ENCODE measurements at regions not wholly inside any gene's neighbourhood (a gene's known extent, or its start where the extent isn't known, plus 50 kb on each side); places are given as distances from the start of the nearest gene placed in this dataset.

DNA sequence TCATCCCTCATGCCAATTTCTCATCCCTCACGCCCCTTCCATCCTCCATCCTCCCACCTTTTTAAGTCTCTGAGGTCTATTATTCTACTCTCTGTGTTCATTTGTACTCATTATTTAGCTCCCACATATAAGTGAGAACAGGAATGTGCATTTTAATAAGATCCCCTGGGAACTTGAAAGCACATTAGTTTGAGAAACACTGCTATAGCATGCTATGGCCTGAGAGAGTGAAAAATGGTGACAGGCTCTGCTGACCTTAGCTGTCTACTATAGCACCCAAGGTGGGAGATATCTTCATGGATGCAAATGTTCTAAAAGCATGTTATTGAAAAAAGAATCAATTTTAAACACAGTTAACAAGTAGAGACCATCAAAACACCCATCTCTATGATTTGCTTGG is 712.0 kb downstream of the TFAP2A start:
- TF ChIP-seq, protein P1, sequence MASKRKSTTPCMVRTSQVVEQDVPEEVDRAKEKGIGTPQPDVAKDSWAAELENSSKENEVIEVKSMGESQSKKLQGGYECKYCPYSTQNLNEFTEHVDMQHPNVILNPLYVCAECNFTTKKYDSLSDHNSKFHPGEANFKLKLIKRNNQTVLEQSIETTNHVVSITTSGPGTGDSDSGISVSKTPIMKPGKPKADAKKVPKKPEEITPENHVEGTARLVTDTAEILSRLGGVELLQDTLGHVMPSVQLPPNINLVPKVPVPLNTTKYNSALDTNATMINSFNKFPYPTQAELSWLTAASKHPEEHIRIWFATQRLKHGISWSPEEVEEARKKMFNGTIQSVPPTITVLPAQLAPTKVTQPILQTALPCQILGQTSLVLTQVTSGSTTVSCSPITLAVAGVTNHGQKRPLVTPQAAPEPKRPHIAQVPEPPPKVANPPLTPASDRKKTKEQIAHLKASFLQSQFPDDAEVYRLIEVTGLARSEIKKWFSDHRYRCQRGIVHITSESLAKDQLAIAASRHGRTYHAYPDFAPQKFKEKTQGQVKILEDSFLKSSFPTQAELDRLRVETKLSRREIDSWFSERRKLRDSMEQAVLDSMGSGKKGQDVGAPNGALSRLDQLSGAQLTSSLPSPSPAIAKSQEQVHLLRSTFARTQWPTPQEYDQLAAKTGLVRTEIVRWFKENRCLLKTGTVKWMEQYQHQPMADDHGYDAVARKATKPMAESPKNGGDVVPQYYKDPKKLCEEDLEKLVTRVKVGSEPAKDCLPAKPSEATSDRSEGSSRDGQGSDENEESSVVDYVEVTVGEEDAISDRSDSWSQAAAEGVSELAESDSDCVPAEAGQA (IDR thresholded peaks at IDR 0.05; ENCODE audit: low read depth): no peak
- TF ChIP-seq, protein P1 (CRISPR knock-in tag; IDR thresholded peaks at IDR 0.05; ENCODE audit: borderline replicate concordance): no peak
- TF ChIP-seq ZNF883 (CRISPR knock-in tag; IDR thresholded peaks at IDR 0.05; ENCODE audit: not compliant biosample characterization) (no peak), GZF1 (CRISPR knock-in tag; IDR thresholded peaks at IDR 0.05) (no peak), ZNF382 (CRISPR knock-in tag; IDR thresholded peaks at IDR 0.05; ENCODE audit: borderline replicate concordance) (no peak), U2AF1 (optimal IDR thresholded peaks at IDR 0.05; ENCODE audit: low read depth, low read length) (no peak), MED8 (CRISPR knock-in tag; IDR thresholded peaks at IDR 0.05; ENCODE audit: insufficient replicate concordance) (no peak), SOX6 (IDR thresholded peaks at IDR 0.05) (no peak), SOX6 (CRISPR knock-in tag; IDR thresholded peaks at IDR 0.05) (no peak)
- TF ChIP-seq, protein P2, sequence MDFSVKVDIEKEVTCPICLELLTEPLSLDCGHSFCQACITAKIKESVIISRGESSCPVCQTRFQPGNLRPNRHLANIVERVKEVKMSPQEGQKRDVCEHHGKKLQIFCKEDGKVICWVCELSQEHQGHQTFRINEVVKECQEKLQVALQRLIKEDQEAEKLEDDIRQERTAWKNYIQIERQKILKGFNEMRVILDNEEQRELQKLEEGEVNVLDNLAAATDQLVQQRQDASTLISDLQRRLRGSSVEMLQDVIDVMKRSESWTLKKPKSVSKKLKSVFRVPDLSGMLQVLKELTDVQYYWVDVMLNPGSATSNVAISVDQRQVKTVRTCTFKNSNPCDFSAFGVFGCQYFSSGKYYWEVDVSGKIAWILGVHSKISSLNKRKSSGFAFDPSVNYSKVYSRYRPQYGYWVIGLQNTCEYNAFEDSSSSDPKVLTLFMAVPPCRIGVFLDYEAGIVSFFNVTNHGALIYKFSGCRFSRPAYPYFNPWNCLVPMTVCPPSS (IDR thresholded peaks at IDR 0.05): no peak
- TF ChIP-seq, protein P3, sequence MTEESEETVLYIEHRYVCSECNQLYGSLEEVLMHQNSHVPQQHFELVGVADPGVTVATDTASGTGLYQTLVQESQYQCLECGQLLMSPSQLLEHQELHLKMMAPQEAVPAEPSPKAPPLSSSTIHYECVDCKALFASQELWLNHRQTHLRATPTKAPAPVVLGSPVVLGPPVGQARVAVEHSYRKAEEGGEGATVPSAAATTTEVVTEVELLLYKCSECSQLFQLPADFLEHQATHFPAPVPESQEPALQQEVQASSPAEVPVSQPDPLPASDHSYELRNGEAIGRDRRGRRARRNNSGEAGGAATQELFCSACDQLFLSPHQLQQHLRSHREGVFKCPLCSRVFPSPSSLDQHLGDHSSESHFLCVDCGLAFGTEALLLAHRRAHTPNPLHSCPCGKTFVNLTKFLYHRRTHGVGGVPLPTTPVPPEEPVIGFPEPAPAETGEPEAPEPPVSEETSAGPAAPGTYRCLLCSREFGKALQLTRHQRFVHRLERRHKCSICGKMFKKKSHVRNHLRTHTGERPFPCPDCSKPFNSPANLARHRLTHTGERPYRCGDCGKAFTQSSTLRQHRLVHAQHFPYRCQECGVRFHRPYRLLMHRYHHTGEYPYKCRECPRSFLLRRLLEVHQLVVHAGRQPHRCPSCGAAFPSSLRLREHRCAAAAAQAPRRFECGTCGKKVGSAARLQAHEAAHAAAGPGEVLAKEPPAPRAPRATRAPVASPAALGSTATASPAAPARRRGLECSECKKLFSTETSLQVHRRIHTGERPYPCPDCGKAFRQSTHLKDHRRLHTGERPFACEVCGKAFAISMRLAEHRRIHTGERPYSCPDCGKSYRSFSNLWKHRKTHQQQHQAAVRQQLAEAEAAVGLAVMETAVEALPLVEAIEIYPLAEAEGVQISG (CRISPR knock-in tag; IDR thresholded peaks at IDR 0.05): no peak
- TF ChIP-seq, protein P4, sequence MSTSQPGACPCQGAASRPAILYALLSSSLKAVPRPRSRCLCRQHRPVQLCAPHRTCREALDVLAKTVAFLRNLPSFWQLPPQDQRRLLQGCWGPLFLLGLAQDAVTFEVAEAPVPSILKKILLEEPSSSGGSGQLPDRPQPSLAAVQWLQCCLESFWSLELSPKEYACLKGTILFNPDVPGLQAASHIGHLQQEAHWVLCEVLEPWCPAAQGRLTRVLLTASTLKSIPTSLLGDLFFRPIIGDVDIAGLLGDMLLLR (CRISPR knock-in tag; IDR thresholded peaks at IDR 0.05): no peak
- no peak for ATAC-seq
- H3K27me3 ChIP-seq (ENCODE audit: control insufficient read depth in 1 of 2, insufficient read depth in 2 of 2, low read length in 2 of 2): no peaks in the 10 kb centered on the region
- H3K4me2 ChIP-seq (ENCODE audit: low read depth, low read length): no peak overlapping the region
- BruUV-seq (replicated peaks): no TSS peak
- H3K9me3 ChIP-seq (ENCODE audit: low read length): peaks cover 65% of the 10 kb centered on the region
- WGBS (ENCODE audit: low lambda C conversion rate): 0% methylated on average over 1 of the region's 1 CpG
- FAIRE-seq: no peak
- CTCF ChIA-PET (ENCODE audit: low intra/inter-chr PET ratio, low total read pairs): no interaction called here
- no peaks in the 10 kb centered on the region for H3K4me1 ChIP-seq (ENCODE audit: insufficient read depth, low read length)
- no peak overlapping the region for H2AFZ ChIP-seq (ENCODE audit: low read length)
- no peaks in the 10 kb centered on the region for H4K20me1 ChIP-seq (ENCODE audit: insufficient read depth, low read length)
- in situ Hi-C loops (cut with HindIII; ENCODE audit: extremely low pct_ligation_motif_present, low pct_unique_long_range_greater_than_20kb) (no loop called here), intact Hi-C loops (cut with micrococcal nuclease; ENCODE audit: unreplicated experiment) (no loop called here)
- no peak for DNase-seq (ENCODE audit: low spot score)
- H3K4me3 ChIP-seq (replicated peaks in 1 of 3; ENCODE audit: insufficient read depth in 1 of 3, low read depth in 2 of 3, low read length in 3 of 3): no peak overlapping the region
- no peaks in the 10 kb centered on the region for H3K79me2 ChIP-seq (ENCODE audit: insufficient read depth, low read length)
- H3K9ac ChIP-seq (ENCODE audit: insufficient read depth, low read depth, low read length): no peak overlapping the region
- no peak overlapping the region for H3K27ac ChIP-seq (ENCODE audit: extremely low read length, insufficient read depth, low read length)
- H3K36me3 ChIP-seq (replicated peaks in 1 of 2; ENCODE audit: control insufficient read depth in 1 of 2, insufficient read depth in 2 of 2, low read length in 2 of 2): no peaks in the 10 kb centered on the region
- POLR2A ChIA-PET: no interaction called here

Measured in HepG2 (cell line).